GM10266 (cell line): ENCODE measurements at regions not wholly inside any gene's neighbourhood (a gene's known extent, or its start where the extent isn't known, plus 50 kb on each side); places are given as distances from the start of the nearest gene placed in this dataset.

Experiments used
- DNase-seq: peaks from one replicate; pipeline ENCODE4 v3.0.0; 2012; ENCODE audit errors: extremely low spot score
- CTCF ChIP-seq: IDR thresholded peaks from 2 replicates; pipeline ENCODE4 v1.5.1; 2012; ENCODE audit warnings: mild to moderate bottlenecking, low read depth; ENCODE audit not compliant: control insufficient read depth, insufficient read depth; ENCODE audit errors: missing control alignments

- TF ChIP-seq CTCF: no peak
- no peak for DNase-seq
Observed at GRCh38 chr12:39224971-39225370, 217.9 kb downstream of the KIF21A start.

- TF ChIP-seq CTCF: no peak
- DNase-seq: no peak
Observed at GRCh38 chr12:39205969-39206368, 237.0 kb downstream of the KIF21A start.

- DNase-seq: no peak
Observed at GRCh38 chr12:39199351-39199750, 243.6 kb downstream of the KIF21A start.

GRCh38 chr12:39188689-39189088, 254.2 kb downstream of the KIF21A start:
- no peak for DNase-seq
- TF ChIP-seq CTCF: no peak

More at GRCh38 chr12:39199351-39199750, 243.6 kb downstream of the KIF21A start:
- TF ChIP-seq CTCF: no peak

GRCh38 chr12:39186744-39187143, 256.2 kb downstream of the KIF21A start:
- DNase-seq: no peak
- no peak for TF ChIP-seq CTCF

- TF ChIP-seq CTCF: no peak
- no peak for DNase-seq
Observed at GRCh38 chr12:39178837-39179236, 264.1 kb downstream of the KIF21A start.

GRCh38 chr12:39176356-39176755, 266.6 kb downstream of the KIF21A start:
- no peak for TF ChIP-seq CTCF
- no peak for DNase-seq
